IMR-90 (cell line): ENCODE measurements at regions not wholly inside any gene's neighbourhood (a gene's known extent, or its start where the extent isn't known, plus 50 kb on each side); places are given as distances from the start of the nearest gene placed in this dataset.

Source experiments
- ATAC-seq: fragments of 200-7000 bp; cut with Tn5 transposase; 2 replicates; pipeline ENCODE4 v1.9.1; 2020; ENCODE audit warnings: low read depth, mild to moderate bottlenecking, moderate library complexity
- BruUV-seq: library from RNA; stranded (reverse); fragments of 400-500 nt; replicated peaks from 2 replicates; lab custom pipeline; 2021; lab: Mats Ljungman, UMichigan
- CTCF ChIA-PET: fragments of 300-600 bp; formaldehyde crosslinking; extraction: SDS; loops from one replicate; lab custom pipeline; 2021; ENCODE audit warnings: antibody characterized with exemption; lab: Yijun Ruan, JAX
- POLR2A ChIA-PET: fragments of 300-600 bp; sonication (Branson Sonifier 250); formaldehyde crosslinking; loops from one replicate; lab custom pipeline; 2022; ENCODE audit warnings: antibody characterized with exemption; ENCODE audit not compliant: unreplicated experiment; lab: Charles Lee
- DNase-seq: peaks from one replicate; pipeline ENCODE4 v3.0.0; 2013
- H2AFZ ChIP-seq: replicated peaks from 2 replicates; pipeline ENCODE3; 2013; ENCODE audit warnings: low read length, mild to moderate bottlenecking; ENCODE audit not compliant: poor library complexity
- H2AK5ac ChIP-seq: 2 replicates; pipeline ENCODE4 v1.6.1; 2013; ENCODE audit warnings: low read depth, low read length, inconsistent platforms
- H2AK9ac ChIP-seq: replicated peaks from 2 replicates; pipeline ENCODE3; 2013; ENCODE audit warnings: mild to moderate bottlenecking, low read depth, low read length, moderate library complexity; ENCODE audit not compliant: poor library complexity
- H2BK120ac ChIP-seq: 2 replicates; pipeline ENCODE4 v1.6.1; 2013; ENCODE audit warnings: low read depth, low read length, inconsistent platforms
- H2BK15ac ChIP-seq: 3 replicates; pipeline ENCODE4 v1.6.1; 2013; ENCODE audit warnings: low read depth, low read length, inconsistent platforms
- H2BK20ac ChIP-seq: 2 replicates; pipeline ENCODE4 v1.6.1; 2013; ENCODE audit warnings: low read depth, mild to moderate bottlenecking, inconsistent platforms, low read length, moderate library complexity
- H2BK5ac ChIP-seq: 2 replicates; pipeline ENCODE4 v1.6.1; 2013; ENCODE audit warnings: mild to moderate bottlenecking, low read depth, low read length, inconsistent platforms; ENCODE audit not compliant: poor library complexity, severe bottlenecking
- H3K14ac ChIP-seq: replicated peaks from 2 replicates; pipeline ENCODE4 v1.6.1; 2013; ENCODE audit warnings: low read depth, low read length, inconsistent platforms
- H3K18ac ChIP-seq: 2 replicates; pipeline ENCODE4 v1.6.1; 2013; ENCODE audit warnings: low read depth, low read length, control low read depth
- H3K23ac ChIP-seq: 2 replicates; pipeline ENCODE4 v1.6.1; 2013; ENCODE audit warnings: low read depth, low read length, inconsistent platforms
- H3K27ac ChIP-seq: 2 replicates; pipeline ENCODE4 v1.5.1; 2013; ENCODE audit warnings: mild to moderate bottlenecking, control low read depth, low read length; ENCODE audit not compliant: insufficient read depth
- H3K27me3 ChIP-seq: 2 replicates; pipeline ENCODE4 v1.6.1; 2013; ENCODE audit warnings: low read length; ENCODE audit not compliant: control insufficient read depth, insufficient read depth
- H3K36me3 ChIP-seq: 2 replicates; pipeline ENCODE4 v1.6.1; 2013; ENCODE audit warnings: low read length, mixed read lengths; ENCODE audit not compliant: control insufficient read depth, insufficient read depth
- H3K4ac ChIP-seq: 2 replicates; pipeline ENCODE4 v1.6.1; 2013; ENCODE audit warnings: low read depth, low read length, inconsistent platforms
- H3K4me1 ChIP-seq: 2 replicates; pipeline ENCODE4 v1.6.1; 2013; ENCODE audit warnings: low read length, mixed read lengths; ENCODE audit not compliant: control insufficient read depth, insufficient read depth
- H3K4me2 ChIP-seq: 2 replicates; pipeline ENCODE4 v1.6.1; 2013; ENCODE audit warnings: low read depth, mild to moderate bottlenecking, control low read depth, low read length, moderate library complexity
- H3K4me3 ChIP-seq: 2 replicates; pipeline ENCODE4 v1.5.1; 2013; ENCODE audit warnings: low read depth, mild to moderate bottlenecking, control low read depth, low read length, moderate library complexity; ENCODE audit not compliant: insufficient read depth
- H3K56ac ChIP-seq: 2 replicates; pipeline ENCODE4 v1.6.1; 2013; ENCODE audit warnings: low read length, inconsistent platforms; ENCODE audit not compliant: insufficient read depth; ENCODE audit errors: extremely low read depth
- H3K79me1 ChIP-seq, 2 experiments: 2 replicates each; pipeline ENCODE4 v1.6.1; 2013; ENCODE audit warnings: low read length in 2 of 2, inconsistent platforms in 1 of 2, low read depth in 1 of 2
- H3K9ac ChIP-seq: 2 replicates; pipeline ENCODE4 v1.6.1; 2013; ENCODE audit warnings: low read depth, low read length, control low read depth
- H3K9me1 ChIP-seq: 2 replicates; pipeline ENCODE4 v1.6.1; 2013; ENCODE audit warnings: low read length, inconsistent platforms; ENCODE audit not compliant: insufficient read depth
- H3K9me3 ChIP-seq: 2 replicates; pipeline ENCODE4 v1.6.1; 2013; ENCODE audit warnings: low read length; ENCODE audit not compliant: control insufficient read depth, insufficient read depth
- H4K20me1 ChIP-seq: 2 replicates; pipeline ENCODE4 v1.6.1; 2013; ENCODE audit warnings: low read length, inconsistent platforms; ENCODE audit not compliant: insufficient read depth
- H4K5ac ChIP-seq: 2 replicates; pipeline ENCODE4 v1.6.1; 2013; ENCODE audit warnings: mild to moderate bottlenecking, low read depth, low read length, control low read depth
- H4K8ac ChIP-seq, 2 experiments: 2 replicates each; pipeline ENCODE4 v1.6.1; 2013; ENCODE audit warnings: low read depth in 2 of 2, low read length in 2 of 2, control low read depth in 1 of 2, inconsistent platforms in 1 of 2
- H4K91ac ChIP-seq: 2 replicates; pipeline ENCODE4 v1.6.1; 2013; ENCODE audit warnings: low read depth, low read length, inconsistent platforms; ENCODE audit not compliant: insufficient read depth
- BHLHE40 ChIP-seq: fragments of 150-350 bp; IDR thresholded peaks from 2 replicates; pipeline ENCODE4 v1.6.1; 2016; ENCODE audit warnings: mild to moderate bottlenecking, low read depth, low read length
- CEBPB ChIP-seq: IDR thresholded peaks from 2 replicates; pipeline ENCODE4 v1.6.1; 2012; ENCODE audit warnings: low read depth, low read length, improper control_type of control experiment
- CHD1 ChIP-seq: IDR thresholded peaks from 2 replicates; pipeline ENCODE4 v1.6.1; 2012; ENCODE audit warnings: low read depth, low read length, improper control_type of control experiment
- CTCF ChIP-seq: conservative IDR thresholded peaks from 2 replicates; pipeline ENCODE4 v1.5.1; 2012; ENCODE audit warnings: mild to moderate bottlenecking, low read depth, low read length, improper control_type of control experiment
- MAFK ChIP-seq: IDR thresholded peaks from 2 replicates; pipeline ENCODE4 v1.6.1; 2012; ENCODE audit warnings: low read depth, low read length, improper control_type of control experiment
- RAD21 ChIP-seq: IDR thresholded peaks from 2 replicates; pipeline ENCODE4 v1.6.1; 2012; ENCODE audit warnings: low read length, improper control_type of control experiment
- SMC3 ChIP-seq: fragments of 150-350 bp; IDR thresholded peaks from 2 replicates; pipeline ENCODE4 v1.6.1; 2016; ENCODE audit warnings: low read depth, mild to moderate bottlenecking, antibody characterized with exemption, low read length, moderate library complexity
- WGBS, 2 experiments: methylation state at CpG; one replicate each; pipeline versions ENCODE4 v1.1.5 to v1.1.7; 2013; ENCODE audit warnings: missing lambda C conversion rate in 2 of 2; ENCODE audit not compliant: insufficient read length in 1 of 2; ENCODE audit errors: extremely low coverage in 2 of 2; 5-methylcytosine and 5-hydroxymethylcytosine counted together
- dilution Hi-C: fragments of 300-500 bp; cut with HindIII; formaldehyde crosslinking; loops from one replicate; pipeline ENCODE4 v1.14.3; 2018; ENCODE audit warnings: low sequenced_read_pairs; ENCODE audit not compliant: unreplicated experiment
- in situ Hi-C: fragments of 300-500 bp; cut with MboI; formaldehyde crosslinking; loops from 3 replicates; pipeline ENCODE4 v1.14.3; 2019; ENCODE audit warnings: low sequenced_read_pairs, inconsistent platforms, mixed read lengths
- intact Hi-C: fragments of 100-400 bp; cut with micrococcal nuclease; formaldehyde crosslinking; loops from 2 replicates; pipeline ENCODE4 v1.10.0; 2022

GRCh38 chr1:69295265-69295664 is 272.5 kb upstream of the LRRC7 start:
- TF ChIP-seq SMC3, result no peak
- TF ChIP-seq CTCF, result no peak
- no peak for TF ChIP-seq MAFK
- no peak for TF ChIP-seq BHLHE40
- TF ChIP-seq RAD21, result no peak
- TF ChIP-seq CHD1, result no peak
- no peak for TF ChIP-seq CEBPB

More at GRCh38 chr1:69295265-69295664, 272.5 kb upstream of the LRRC7 start:
- Histone ChIP-seq H4K8ac (no peak overlapping the region), H3K4me3 (no peak overlapping the region), H4K5ac (no peak overlapping the region), H2BK15ac (no peak overlapping the region), H3K18ac (no peak overlapping the region), H4K91ac (no peak overlapping the region), H3K4ac (no peak overlapping the region), H3K4me1 (no peaks in the 10 kb centered on the region), H2BK120ac (no peak overlapping the region), H3K9me3 (no peaks in the 10 kb centered on the region), H2AK9ac (no peak overlapping the region), H2AK5ac (no peak overlapping the region), H3K9ac (no peak overlapping the region), H3K79me1 (no peaks in the 10 kb centered on the region), H2AFZ (no peak overlapping the region), H3K9me1 (no peaks in the 10 kb centered on the region), H3K23ac (no peak overlapping the region), H3K4me2 (no peak overlapping the region), H3K14ac (no peak overlapping the region), H4K20me1 (no peaks in the 10 kb centered on the region), H3K56ac (no peak overlapping the region), H2BK20ac (no peak overlapping the region), H3K36me3 (no peaks in the 10 kb centered on the region), H3K27me3 (no peaks in the 10 kb centered on the region), H3K27ac (no peak overlapping the region), H2BK5ac (no peak overlapping the region)
- DNase-seq, result no peak
- no CpG with 5 or more reads among the region's 2 CpGs for WGBS, 2 experiments
- ChIA-PET POLR2A (no interaction called here), CTCF (no interaction called here)
- in situ Hi-C loops, result no loop called here
- no peak for ATAC-seq
- intact Hi-C loops, result no loop called here
- dilution Hi-C loops, result no loop called here
- no TSS peak for BruUV-seq
